ENCODE measurements at regions not wholly inside any gene's neighbourhood (a gene's known extent, or its start where the extent isn't known, plus 50 kb on each side); places are given as distances from the start of the nearest gene placed in this dataset.

DNA sequence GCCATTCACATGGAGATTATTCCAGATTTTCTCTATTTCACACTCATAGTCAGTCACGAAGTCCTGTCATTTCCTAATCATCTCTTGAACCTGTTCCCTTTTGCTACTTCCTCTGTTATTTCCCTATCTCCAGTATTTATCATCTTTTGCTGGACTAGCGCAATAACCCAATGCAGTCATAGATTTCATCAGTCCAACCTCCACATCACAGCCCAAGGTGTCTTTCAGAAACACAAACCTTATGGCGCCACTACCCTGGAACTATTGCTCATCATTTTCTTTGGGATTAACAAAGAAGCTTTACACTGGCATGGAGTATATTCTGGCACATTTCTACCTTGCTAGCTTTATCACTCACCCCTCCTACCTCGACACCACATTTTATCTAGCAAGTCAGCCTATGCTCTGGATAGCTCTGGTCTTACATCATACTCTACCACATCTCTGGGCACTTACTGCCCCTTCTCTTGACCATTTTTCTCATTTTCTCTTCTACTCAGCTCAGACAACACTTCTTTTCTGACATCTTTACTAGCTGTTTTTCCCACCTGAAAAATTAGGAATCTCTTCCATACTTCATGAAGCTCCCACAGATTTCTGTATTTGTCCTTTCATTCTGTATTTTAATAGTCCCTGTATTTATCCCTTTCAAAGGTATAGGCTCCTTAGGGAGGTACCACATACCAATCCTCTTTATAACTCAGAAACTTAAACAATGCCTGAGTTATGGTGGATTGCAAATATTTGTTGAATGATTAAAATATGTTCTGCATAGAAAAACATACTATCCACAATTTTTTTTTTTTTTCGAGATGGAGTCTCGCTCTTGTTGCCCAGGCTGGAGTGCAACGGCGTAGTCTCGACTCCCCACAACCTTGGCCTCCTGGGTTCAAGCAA is 534.7 kb downstream of the KLF12 start:
- no peak for DNase-seq

DNA sequence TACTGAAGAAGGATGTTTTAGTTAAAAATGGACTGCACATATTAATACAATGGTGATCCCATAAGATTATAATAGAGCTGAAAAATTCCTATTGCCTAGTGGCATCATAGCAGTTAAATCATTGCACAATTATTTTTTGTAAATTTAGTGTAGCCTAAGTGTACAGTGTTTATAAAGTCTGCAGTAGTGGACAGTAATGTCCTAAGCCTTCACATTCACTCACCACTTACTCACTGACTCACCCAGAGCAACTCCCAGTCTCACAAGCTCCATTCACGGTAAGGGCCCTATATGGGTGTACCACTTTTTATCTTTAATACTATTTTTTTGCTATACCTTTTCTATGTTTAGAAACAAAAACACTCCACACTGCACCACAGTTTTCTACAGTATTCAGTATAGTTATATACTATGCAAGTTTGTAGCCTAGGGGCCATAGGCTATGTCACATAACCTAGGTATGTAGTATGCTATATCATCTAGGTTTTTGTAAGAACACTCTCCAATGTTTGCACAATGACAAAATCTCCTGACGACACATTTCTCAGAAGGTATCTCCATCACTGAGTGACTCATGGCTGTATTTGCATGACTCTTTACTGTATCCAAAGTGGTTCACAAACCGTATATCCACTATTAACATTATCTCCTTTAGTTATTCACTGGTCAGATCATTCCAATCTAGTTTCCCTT is 536.0 kb downstream of the KLF12 start:
- no peak for DNase-seq

DNA sequence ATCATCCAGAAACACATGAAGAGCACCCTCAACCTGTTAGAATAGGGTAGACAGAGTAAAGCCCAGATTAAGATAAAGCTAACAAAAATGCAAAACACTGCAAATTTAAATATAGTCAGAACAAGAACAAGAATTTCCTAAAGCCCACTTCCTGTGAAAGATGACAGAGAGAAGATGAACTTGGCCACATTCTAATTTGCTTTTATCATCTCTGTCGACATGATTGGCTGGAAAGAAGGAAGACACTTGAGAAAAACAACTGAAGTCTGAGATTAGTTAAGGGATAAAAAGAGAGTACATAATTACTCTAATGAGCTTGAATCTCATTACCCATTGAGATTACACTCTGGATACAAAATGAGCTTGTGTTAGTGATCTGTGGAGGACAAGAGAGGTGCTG is 537.6 kb downstream of the KLF5 start:
- DNase-seq, result no peak

DNA sequence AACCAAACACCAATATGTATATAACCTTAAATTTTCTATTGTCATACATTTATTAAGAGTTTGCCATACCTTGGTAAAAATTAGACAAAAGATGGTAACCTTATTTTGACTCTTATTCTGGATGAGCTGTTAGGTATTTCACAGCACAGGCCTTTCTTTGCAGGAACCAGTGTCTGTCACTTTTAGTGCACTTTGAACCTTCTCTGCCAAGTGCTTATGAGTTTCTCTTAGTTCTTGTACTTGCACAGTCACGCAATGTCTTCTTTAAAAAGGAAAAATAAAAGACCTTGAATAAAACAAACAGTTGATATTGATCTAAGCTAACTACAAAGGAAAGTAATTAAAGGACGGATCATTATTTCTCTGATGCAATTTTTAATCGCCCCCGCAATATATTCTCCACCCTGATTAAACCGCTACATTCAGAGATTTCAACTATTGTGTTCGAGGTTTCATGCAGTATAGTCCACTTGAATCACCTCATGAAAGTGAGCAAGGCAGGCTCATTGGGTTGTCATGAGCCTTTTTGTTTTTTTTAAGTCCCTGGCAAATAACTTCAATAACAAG is 534.5 kb downstream of the KLF5 start:
- DNase-seq, result no peak

DNA sequence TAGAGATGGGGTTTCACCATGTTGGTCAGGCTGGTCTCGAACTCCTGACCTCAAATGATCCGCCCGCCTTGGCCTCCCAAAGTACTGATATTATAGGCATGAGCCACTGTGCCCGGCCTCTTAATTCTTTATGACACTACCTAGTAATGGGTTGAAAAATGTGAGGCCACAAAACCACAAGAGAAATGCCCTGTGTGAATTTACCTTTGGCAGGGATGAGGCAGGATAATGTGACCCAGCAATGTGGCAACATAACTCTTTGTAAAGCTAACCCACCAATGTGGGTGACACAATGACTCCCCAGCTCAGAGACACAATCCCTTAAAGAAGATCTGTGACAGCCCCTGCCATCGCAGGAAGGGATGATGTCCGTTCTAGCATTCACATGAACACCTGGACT is 533.1 kb downstream of the KLF5 start:
- no peak for DNase-seq

DNA sequence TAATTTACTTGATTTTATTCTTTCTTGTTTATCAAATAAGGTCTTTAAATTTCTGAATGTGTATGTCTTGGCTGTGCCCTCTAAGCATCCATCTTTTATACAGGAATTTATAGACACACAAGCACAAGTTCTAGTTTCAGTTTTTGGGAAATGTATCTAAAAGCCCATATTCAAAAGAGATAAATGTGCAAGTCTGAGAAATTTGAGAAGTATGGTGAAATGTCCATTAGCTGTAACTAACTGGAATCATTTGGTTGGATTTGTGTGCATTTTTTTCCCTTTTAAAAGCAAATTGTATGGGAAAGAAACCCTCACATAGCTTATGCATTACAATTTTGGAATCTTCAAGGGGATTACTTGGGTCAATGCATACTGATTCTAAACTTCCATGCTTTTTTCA is 532.0 kb downstream of the KLF5 start:
- no peak for DNase-seq

DNA sequence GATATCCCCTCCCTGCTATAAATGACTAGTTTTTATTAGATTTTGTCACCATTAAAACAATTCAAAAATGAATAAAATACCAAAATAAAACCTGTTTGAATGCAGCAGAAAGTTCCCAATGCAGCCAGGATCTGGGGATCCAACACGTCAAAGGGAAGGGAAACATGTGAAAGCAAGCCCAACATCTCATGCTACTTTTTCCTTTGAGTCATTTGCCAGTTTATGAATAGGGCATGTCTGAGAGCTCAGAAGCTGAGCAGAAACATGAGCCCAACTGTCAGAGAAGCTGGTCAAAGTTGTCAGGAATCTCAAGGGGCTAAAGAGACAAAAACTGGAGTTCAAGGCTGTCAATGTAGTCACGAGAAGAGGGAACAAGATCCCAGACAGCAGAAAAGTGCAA is 526.4 kb downstream of the KLF5 start:
- no peak for DNase-seq

DNA sequence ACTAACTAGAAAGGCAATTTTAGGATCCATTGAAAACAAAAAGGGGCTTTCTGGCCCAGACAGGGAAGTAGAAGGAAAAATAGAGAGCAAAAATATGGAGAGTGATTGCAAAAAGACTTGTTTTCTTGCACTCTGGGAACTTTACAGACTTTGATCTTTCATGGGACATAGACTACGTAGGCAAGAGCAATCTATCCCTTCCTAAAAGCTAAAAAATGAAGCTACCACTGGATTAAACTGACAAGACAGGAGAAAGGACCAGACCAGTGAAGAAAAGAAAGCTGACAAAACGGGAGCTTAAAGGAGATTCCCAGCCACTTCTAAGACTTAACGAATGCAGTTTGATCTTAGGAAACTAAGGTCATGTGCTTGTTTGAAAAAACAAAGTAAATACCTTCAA is 524.5 kb downstream of the KLF5 start:
- no peak for DNase-seq

DNA sequence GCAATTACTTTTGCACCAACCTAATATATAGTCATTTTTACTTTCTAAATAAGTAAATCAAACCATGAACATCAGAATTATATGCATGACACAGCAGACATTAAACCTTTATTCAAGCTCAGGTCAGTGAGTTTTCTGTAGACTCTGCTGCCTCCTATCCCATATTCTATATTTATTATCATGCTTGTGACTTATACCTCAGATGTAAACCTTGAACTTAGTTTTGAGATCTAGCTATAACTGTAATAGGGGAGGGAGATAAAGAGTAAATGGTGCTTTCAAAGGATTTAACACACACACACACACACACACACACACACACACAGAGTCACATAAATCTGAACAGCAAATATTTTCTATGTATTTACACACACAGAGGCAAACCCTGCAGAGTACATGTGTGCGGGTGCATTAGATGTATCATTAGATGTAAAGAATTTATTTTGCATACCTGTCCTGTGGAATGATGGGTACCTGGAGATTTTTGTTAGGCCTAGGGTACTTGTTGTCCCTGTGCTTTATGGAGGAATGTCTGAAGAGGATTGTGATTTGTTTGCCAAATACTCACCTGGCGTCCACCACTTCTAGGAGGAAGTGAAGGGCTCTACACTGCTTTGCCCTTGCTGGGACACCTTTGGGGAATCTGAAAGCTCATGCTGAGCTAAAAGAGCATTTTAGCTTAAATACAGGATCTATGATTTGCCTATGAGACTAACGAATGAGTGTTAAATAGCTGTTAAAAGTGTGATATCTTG is 521.9 kb downstream of the KLF5 start:
- DNase-seq, result no peak

DNA sequence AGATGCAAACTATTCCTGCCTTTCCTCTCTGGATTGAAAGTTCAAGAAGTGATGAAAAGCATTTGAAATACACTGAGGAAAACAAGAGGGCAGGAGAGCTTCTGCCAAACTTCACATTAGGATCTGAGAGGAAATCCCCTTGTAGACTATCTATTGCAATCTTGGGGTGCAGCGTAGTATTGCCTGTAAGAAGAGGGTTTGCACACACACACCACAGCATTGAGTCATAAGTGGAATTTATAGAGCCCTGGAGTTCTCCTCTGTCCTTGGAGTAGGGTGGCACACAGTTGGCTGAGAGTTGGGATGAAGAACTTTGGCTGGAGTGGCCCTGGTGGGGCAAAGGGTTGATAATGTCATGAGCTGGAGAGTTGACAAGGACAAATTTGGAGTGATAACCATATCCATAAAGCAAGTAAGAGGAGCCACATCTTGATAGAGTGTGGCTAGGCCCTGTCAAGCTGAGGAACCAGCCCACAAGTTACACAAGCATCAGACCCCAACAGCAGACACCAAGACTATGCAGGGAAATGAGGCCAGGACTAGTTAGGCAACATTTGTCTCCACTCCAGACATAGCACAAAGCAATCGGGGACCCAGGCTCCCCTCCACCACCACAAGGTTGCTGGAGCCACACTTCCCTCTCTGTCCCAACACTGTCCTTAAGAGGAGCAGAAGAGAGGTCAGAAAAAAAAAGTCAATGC is 520.9 kb downstream of the KLF5 start:
- DNase-seq, result no peak

DNA sequence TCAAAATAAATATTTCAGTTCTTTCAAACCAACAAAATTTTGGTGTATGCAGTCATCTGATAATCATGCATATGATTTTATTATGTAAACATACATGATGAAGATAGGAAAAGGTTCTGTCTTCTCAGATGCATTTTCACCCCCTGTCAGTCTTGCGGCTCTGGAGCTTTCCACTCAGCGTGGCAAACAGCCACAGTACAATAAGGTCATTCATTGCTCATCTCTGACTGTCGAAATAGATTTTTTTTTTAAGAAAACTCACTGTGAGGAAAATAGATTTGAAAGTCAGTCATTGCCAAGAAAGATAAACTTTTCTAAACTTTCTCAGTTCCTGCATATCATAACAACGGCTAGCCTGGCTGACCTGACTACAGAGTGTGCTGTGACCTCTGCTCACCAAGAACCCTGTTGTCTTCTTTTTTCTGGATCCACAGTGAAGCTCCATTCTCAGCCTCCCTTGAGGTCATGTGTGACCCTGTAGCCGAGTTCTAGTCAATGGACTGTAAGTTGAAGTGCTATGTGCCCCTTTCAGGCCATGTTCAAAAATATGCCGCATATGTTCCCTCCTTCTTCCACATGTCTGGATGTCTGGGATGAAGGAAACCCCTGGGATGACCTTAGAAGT is 519.6 kb downstream of the KLF5 start:
- DNase-seq, result no peak

DNA sequence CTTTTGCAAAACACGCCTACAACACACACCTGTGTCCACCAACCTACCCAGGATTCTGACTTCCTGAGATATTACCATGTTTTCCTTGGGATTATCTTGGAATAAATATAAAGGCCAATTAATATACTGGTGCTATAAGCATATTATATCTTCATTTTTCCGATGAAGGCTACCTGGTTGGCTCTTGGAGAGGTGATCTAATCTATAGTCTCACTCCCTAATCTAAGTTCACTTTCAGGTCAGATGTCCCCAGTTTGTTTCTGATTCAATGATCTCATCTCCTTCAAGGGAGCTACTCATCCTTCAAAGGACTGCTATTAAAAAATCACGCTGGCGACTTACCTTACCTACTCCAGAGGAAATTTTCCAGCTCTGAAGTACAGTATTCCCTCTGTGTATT is 517.5 kb downstream of the KLF5 start:
- DNase-seq, result no peak

DNA sequence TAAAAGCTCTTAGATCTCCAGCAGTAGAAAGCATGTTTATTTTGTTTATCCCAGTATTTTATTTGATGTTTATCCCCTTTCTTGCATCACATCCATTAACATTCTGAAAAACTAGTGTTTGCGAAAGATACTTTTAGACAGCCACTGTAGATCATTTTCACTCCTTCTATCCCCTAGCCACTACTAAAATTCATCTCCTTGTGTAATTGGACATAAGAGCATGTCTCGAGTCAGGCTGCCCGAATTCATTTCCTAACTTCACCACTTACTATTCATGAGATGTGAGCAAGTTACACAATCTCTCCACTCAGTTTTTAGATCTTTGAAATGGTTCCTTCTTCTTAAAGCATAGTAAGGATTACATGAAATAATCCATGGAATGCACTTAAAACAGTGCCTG is 514.0 kb downstream of the KLF5 start:
- no peak for DNase-seq

DNA sequence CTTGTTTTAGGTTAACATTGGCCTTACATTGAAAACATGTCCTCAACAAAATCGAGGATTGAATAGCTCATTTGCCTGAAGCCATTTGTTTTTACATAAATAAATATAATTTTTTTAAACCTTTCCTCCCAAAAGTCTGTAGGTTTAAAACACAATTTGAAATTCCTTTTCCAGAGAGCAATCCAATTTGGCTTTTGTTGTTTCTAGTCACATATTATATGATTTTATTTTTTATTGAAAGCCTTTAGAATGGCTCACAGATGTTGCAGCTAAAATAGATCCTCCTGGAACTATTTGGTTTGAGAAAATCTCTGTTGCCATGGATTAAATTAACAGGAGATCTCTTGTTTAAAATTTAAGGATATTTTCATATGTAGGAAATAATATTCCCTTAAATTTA is 512.6 kb downstream of the KLF5 start:
- DNase-seq, result no peak

DNA sequence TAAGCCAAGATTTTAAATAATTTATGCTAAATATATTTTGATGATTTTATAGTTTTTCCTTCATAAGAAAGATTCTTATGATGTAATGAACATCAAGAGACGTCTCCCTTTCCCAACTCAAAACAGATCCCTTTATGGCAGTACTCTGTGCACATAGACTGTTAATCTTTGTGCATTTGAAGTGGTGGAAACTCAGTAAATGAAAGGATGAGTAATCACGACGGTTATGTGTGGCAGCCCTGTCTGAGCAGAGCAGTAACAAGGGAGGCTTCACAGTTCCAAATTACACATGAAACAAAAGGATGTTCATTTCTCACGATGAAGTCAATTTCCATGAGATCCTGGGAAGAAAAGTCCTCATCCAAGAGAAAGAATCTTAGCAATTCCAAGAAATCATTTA is 498.1 kb downstream of the KLF5 start:
- DNase-seq, result peak; percentile 6

DNA sequence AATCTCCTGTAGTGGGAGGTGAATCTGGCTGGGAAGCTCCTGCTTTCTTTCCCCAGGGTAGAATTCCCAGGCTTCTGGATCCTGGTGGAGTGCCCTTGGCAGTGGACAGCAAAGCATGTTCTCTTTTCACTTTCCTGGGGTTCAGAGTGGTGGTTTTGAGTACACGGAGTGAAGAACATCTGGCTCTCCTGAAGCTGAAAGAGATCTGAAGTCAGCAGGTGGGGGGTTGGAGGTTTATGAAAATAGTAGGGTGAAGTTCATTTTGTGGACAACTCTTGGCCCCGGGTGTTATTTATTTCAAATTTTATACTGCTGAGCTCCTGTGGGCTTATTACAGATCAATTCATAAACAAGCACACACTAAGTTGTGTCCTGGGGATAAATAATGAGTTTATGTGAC is 497.3 kb downstream of the KLF5 start:
- no peak for DNase-seq

DNA sequence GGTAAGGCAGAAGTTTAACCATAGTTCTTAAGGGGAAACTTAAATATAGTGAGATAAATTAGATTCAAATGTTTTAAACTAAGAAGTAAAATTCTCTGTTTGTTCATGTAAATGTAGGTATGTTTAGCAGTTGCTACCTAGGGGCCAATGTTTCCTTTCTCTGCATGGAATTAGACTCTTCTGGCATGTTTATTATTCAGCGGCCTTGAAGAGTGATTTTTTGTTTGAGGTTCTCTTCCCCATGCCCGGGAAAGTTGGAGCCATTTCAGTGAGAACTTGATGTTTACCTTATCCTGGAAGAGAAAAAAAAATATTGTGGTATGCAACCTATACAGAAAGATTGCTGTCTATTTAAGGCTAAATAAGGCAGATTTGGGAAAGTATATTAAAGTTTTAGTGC is 492.9 kb downstream of the KLF5 start:
- no peak for DNase-seq

DNA sequence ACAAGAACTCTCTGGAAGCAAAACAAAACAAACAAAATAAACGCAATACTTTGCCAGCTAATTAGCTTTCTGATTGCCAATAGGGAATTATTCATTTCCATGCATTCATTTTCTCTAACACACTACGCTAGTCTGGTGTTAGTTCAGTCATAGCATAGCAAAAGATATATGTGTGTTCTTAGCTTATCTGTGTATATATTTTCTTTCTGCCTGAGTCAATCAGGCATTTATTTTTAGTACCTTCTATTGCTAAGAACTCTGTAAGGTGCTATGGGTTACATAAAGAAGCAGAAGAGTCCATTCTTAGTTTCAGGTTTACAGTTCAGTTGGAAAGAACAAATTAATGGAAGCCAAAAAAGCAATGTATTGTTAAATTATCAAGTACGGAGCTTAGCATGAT is 490.9 kb downstream of the KLF5 start:
- DNase-seq, result no peak

DNA sequence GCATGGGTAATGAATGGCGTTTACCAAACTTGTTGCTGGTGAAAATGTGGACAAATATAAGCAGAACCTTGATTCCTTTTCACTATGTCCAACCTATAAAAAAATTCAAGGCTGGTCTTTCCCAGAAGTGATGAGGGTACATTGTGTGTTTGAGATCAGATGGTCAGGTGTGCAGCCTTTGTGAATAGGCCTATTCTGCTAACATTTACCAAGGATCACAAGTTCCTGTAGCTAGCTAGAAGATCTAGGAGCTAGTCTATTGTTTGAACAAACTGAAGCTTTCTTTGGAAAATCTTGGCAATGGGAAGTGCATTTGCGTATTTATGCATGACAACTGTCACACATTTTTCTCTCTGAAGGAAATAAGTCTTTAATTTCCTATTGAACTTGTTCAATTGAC is 489.6 kb downstream of the KLF5 start:
- DNase-seq, result no peak

DNA sequence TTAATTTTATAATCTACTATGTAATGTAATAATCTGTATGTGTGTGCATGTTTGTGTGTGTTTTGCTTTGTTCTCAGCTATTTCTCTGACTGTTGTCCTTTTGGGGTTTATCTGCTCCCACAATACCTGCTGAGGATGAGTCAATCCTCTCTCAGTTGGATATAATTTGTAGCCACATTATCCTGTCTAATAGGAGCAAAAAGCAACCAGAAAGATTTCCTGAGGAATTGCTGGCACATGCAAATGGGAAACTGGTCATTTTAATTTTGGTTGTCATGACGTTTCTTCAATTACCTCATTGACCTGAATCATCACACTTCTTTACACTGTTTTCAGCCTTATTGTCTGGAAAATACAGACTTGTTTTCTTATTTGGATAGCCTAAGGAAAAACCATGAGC is 488.4 kb downstream of the KLF5 start:
- no peak for DNase-seq

DNA sequence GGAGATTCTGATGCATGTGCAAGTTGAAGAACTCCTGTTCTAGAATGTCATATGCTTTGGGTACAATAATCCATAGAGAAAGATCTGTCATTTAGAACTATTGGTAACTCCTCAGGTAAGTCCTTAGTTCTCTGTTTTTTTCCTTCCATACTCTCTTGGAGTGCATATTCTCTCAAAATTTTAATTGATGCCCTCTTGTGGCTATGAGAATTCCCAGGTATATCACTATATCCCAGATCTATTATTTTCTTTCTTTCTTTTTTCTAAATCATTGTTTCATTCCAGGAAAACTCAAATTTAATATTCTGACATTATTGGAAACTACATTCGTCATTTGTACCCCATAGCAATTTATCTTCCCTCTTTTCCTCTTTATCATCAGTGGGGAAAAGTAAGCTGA is 485.4 kb downstream of the KLF5 start:
- DNase-seq, result no peak

DNA sequence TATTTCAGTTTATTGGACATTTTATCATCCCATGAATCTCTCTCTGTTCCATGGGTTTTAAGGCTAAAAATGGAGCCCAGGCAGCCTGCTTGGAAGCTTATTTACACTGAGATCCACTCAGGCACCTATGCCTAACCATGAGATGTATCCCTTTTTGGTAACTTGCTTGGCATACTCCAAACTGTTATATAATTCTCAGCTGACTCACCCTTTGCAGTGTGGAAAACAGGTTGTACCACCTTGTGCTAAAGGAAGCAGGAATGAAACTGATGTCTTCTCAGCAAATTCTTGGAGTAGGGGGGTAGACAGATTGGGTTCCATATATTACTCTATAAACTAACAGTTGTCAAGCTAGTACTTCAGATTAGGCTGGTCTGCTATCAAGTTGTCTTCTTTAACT is 483.6 kb downstream of the KLF5 start:
- DNase-seq, result no peak
